H1 (cell line): ENCODE measurements at regions not wholly inside any gene's neighbourhood (a gene's known extent, or its start where the extent isn't known, plus 50 kb on each side); places are given as distances from the start of the nearest gene placed in this dataset.

ENCODE experiments used
- CTCF ChIA-PET: fragments of 300-600 bp; sonication (Branson Sonifier 250); formaldehyde crosslinking; loops from one replicate; lab custom pipeline; 2021; ENCODE audit not compliant: partially characterized antibody; lab: Charles Lee
- POLR2A ChIA-PET: fragments of 300-600 bp; sonication (Branson Sonifier 250); formaldehyde crosslinking; loops from one replicate; lab custom pipeline; 2021; ENCODE audit warnings: inconsistent platforms; ENCODE audit not compliant: partially characterized antibody; lab: Charles Lee
- DNase-seq, 2 experiments: peaks; one replicate each; pipeline versions ENCODE4 v3.0.0 to v3.0.0-alpha.2; 2010 to 2022; ENCODE audit warnings: low spot score in 2 of 2, low read depth in 1 of 2, mixed read lengths in 1 of 2
- FAIRE-seq: peaks from 2 replicates; lab custom pipeline; 2011; peaks lifted over from hg19 to GRCh38; lab: Jason Lieb, UNC
- H2AFZ ChIP-seq: 2 replicates; pipeline ENCODE4 v1.8.1; 2012; ENCODE audit warnings: low read length, inconsistent platforms
- H2AK5ac ChIP-seq: 2 replicates; pipeline ENCODE4 v1.6.1; 2013; ENCODE audit warnings: low read depth, low read length
- H2BK120ac ChIP-seq: replicated peaks from 2 replicates; pipeline ENCODE3; 2013; ENCODE audit warnings: low read depth, low read length, inconsistent platforms
- H2BK12ac ChIP-seq: 2 replicates; pipeline ENCODE4 v1.6.1; 2013; ENCODE audit warnings: low read depth, low read length
- H2BK15ac ChIP-seq: 2 replicates; pipeline ENCODE4 v1.6.1; 2013; ENCODE audit warnings: low read length
- H2BK20ac ChIP-seq: 2 replicates; pipeline ENCODE4 v1.6.1; 2013; ENCODE audit warnings: low read length
- H2BK5ac ChIP-seq: 2 replicates; pipeline ENCODE4 v1.6.1; 2013; ENCODE audit warnings: low read depth, low read length
- H3K14ac ChIP-seq: 2 replicates; pipeline ENCODE4 v1.6.1; 2013; ENCODE audit warnings: inconsistent platforms; ENCODE audit not compliant: insufficient read length
- H3K18ac ChIP-seq: 2 replicates; pipeline ENCODE4 v1.6.1; 2013; ENCODE audit warnings: low read length; ENCODE audit errors: extremely low read depth
- H3K23ac ChIP-seq: 2 replicates; pipeline ENCODE4 v1.6.1; 2013; ENCODE audit warnings: inconsistent platforms; ENCODE audit not compliant: insufficient read length
- H3K23me2 ChIP-seq: 2 replicates; pipeline ENCODE4 v1.6.1; 2013; ENCODE audit warnings: low read depth, low read length
- H3K27ac ChIP-seq: 2 replicates; pipeline ENCODE4 v1.6.1; 2011; ENCODE audit warnings: low read depth, low read length, inconsistent platforms
- H3K27me3 ChIP-seq, 4 experiments: replicated peaks in 1 of 4; 1 replicate in 1 of 4; 2 replicates in 3 of 4; pipeline versions ENCODE4 v1.6.1 to v1.8.1; 2011 to 2013; ENCODE audit warnings: low read length in 3 of 4, mild to moderate bottlenecking in 3 of 4, inconsistent platforms in 2 of 4, mixed read lengths in 2 of 4, moderate library complexity in 1 of 4; ENCODE audit not compliant: control insufficient read depth in 3 of 4, insufficient read depth in 3 of 4; ENCODE audit errors: extremely low read depth in 1 of 4
- H3K36me3 ChIP-seq, 4 experiments: 2 replicates each; pipeline versions ENCODE4 v1.6.1 to v1.8.1; 2011 to 2013; ENCODE audit warnings: mild to moderate bottlenecking in 4 of 4, low read length in 3 of 4, moderate library complexity in 2 of 4, control low read depth in 1 of 4, inconsistent platforms in 1 of 4; ENCODE audit not compliant: insufficient read depth in 4 of 4, control insufficient read depth in 2 of 4
- H3K4ac ChIP-seq: replicated peaks from 2 replicates; pipeline ENCODE3; 2013; ENCODE audit warnings: low read length, low read depth, mixed read lengths, inconsistent platforms; ENCODE audit not compliant: insufficient read length
- H3K4me1 ChIP-seq, 4 experiments: replicated peaks in 1 of 4; 1 replicate in 1 of 4; 2 replicates in 3 of 4; pipeline versions ENCODE4 v1.6.1 to v1.8.1; 2011 to 2013; ENCODE audit warnings: low read length in 3 of 4, inconsistent platforms in 2 of 4, mixed read lengths in 1 of 4; ENCODE audit not compliant: insufficient read depth in 4 of 4, control insufficient read depth in 3 of 4
- H3K4me2 ChIP-seq, 2 experiments: 2 replicates each; pipeline versions ENCODE4 v1.6.1 to v1.8.1; 2011 to 2013; ENCODE audit warnings: low read depth in 2 of 2, low read length in 2 of 2, control low read depth in 1 of 2, inconsistent platforms in 1 of 2, mild to moderate bottlenecking in 1 of 2; ENCODE audit not compliant: insufficient read depth in 1 of 2
- H3K4me3 ChIP-seq, 4 experiments: fragments of 200-600, 300-600 bp in 1 of 4; sonication (generic), shearing (Covaris generic), sonication (Bioruptor Twin) in 1 of 4; 2 replicates each; pipeline versions ENCODE4 v1.5.1 to v1.8.1; 2011 to 2016; ENCODE audit warnings: low read length in 4 of 4, low read depth in 3 of 4, control low read depth in 2 of 4, inconsistent platforms in 2 of 4, mild to moderate bottlenecking in 2 of 4, mixed read lengths in 1 of 4, moderate library complexity in 1 of 4; ENCODE audit not compliant: insufficient read depth in 2 of 4; ENCODE audit errors: extremely low read depth in 1 of 4
- H3K56ac ChIP-seq: replicated peaks from 2 replicates; pipeline ENCODE3; 2013; ENCODE audit warnings: low read depth, mild to moderate bottlenecking, mixed read lengths, low read length, inconsistent platforms; ENCODE audit not compliant: insufficient read length
- H3K79me1 ChIP-seq: 2 replicates; pipeline ENCODE4 v1.6.1; 2013; ENCODE audit warnings: low read depth, low read length, control low read depth
- H3K79me2 ChIP-seq, 2 experiments: 2 replicates each; pipeline versions ENCODE4 v1.6.1 to v1.8.1; 2012 to 2013; ENCODE audit warnings: low read length in 2 of 2, mild to moderate bottlenecking in 2 of 2, inconsistent platforms in 1 of 2; ENCODE audit not compliant: insufficient read depth in 2 of 2, control insufficient read depth in 1 of 2
- H3K9ac ChIP-seq, 4 experiments: replicated peaks in 1 of 4; 1 replicate in 1 of 4; 2 replicates in 3 of 4; pipeline versions ENCODE4 v1.6.1 to v1.8.1; 2011 to 2013; ENCODE audit warnings: low read depth in 3 of 4, low read length in 3 of 4, control low read depth in 2 of 4, mild to moderate bottlenecking in 2 of 4, moderate library complexity in 2 of 4, inconsistent platforms in 1 of 4; ENCODE audit errors: extremely low read depth in 1 of 4
- H3K9me3 ChIP-seq, 2 experiments: 2 replicates each; pipeline versions ENCODE4 v1.6.1 to v1.8.1; 2012 to 2013; ENCODE audit warnings: mild to moderate bottlenecking in 2 of 2, moderate library complexity in 2 of 2, control low read depth in 1 of 2, inconsistent platforms in 1 of 2, low read depth in 1 of 2, low read length in 1 of 2, mixed read lengths in 1 of 2; ENCODE audit not compliant: insufficient read depth in 2 of 2
- H4K20me1 ChIP-seq, 2 experiments: replicated peaks in 1 of 2; 2 replicates each; pipeline versions ENCODE3 to v1.8.1; 2011 to 2013; ENCODE audit warnings: inconsistent platforms in 2 of 2, low read length in 2 of 2, mild to moderate bottlenecking in 1 of 2; ENCODE audit not compliant: insufficient read depth in 2 of 2, control insufficient read depth in 1 of 2
- H4K5ac ChIP-seq: 2 replicates; pipeline ENCODE4 v1.6.1; 2013; ENCODE audit warnings: low read length, low read depth, mixed read lengths, inconsistent platforms; ENCODE audit not compliant: insufficient read length
- H4K8ac ChIP-seq: 2 replicates; pipeline ENCODE4 v1.8.0; 2013; ENCODE audit warnings: mild to moderate bottlenecking, moderate library complexity, low read length, inconsistent platforms; ENCODE audit not compliant: insufficient read depth; ENCODE audit errors: extremely low read depth
- H4K91ac ChIP-seq: replicated peaks from 2 replicates; pipeline ENCODE3; 2013; ENCODE audit warnings: low read length, mixed read lengths, inconsistent platforms; ENCODE audit not compliant: insufficient read length
- GABPA ChIP-seq: IDR thresholded peaks from 2 replicates; pipeline ENCODE4 v1.6.1; 2011; ENCODE audit warnings: mild to moderate bottlenecking, low read length, moderate library complexity, borderline replicate concordance; ENCODE audit not compliant: insufficient read depth
- GTF2F1 ChIP-seq: IDR thresholded peaks from 2 replicates; pipeline ENCODE4 v1.6.1; 2012; ENCODE audit warnings: low read depth, low read length, improper control_type of control experiment, borderline replicate concordance
- HDAC6 ChIP-seq: IDR thresholded peaks from one replicate; pipeline ENCODE4 v1.7.1; 2012; ENCODE audit warnings: low read depth, mild to moderate bottlenecking, inconsistent platforms, low read length, moderate library complexity
- NRF1 ChIP-seq: IDR thresholded peaks from 2 replicates; pipeline ENCODE4 v1.6.1; 2011; ENCODE audit warnings: mild to moderate bottlenecking, low read depth, low read length, improper control_type of control experiment
- RAD21 ChIP-seq, 2 experiments: IDR thresholded peaks in 1 of 2; conservative IDR thresholded peaks in 1 of 2; 2 replicates each; pipeline ENCODE4 v1.6.1; 2011; ENCODE audit warnings: low read depth in 2 of 2, low read length in 2 of 2, improper control_type of control experiment in 1 of 2, inconsistent platforms in 1 of 2, mild to moderate bottlenecking in 1 of 2, moderate library complexity in 1 of 2
- RFX5 ChIP-seq: IDR thresholded peaks from 2 replicates; pipeline ENCODE4 v1.6.1; 2011; ENCODE audit warnings: low read depth, low read length, improper control_type of control experiment, borderline replicate concordance
- RXRA ChIP-seq: IDR thresholded peaks from 2 replicates; pipeline ENCODE4 v1.6.1; 2011; ENCODE audit warnings: low read depth, mild to moderate bottlenecking, low read length, moderate library complexity; ENCODE audit not compliant: insufficient read depth
- SP1 ChIP-seq: IDR thresholded peaks from 2 replicates; pipeline ENCODE4 v1.6.1; 2011; ENCODE audit warnings: low read depth, low read length
- SP2 ChIP-seq: IDR thresholded peaks from 2 replicates; pipeline ENCODE4 v1.6.1; 2012; ENCODE audit warnings: mild to moderate bottlenecking, low read length, inconsistent platforms
- YY1 ChIP-seq: IDR thresholded peaks from 2 replicates; pipeline ENCODE4 v1.6.1; 2011; ENCODE audit warnings: low read depth, mild to moderate bottlenecking, low read length
- WGBS, 2 experiments: shearing (Covaris generic) in 1 of 2; methylation state at CpG; one replicate each; pipeline versions ENCODE4 v1.1.6 to v1.1.7; 2013 to 2015; ENCODE audit warnings: low lambda C conversion rate in 2 of 2, mixed read lengths in 2 of 2, inconsistent platforms in 1 of 2, low coverage in 1 of 2, missing lambda C conversion rate in 1 of 2; ENCODE audit not compliant: insufficient replicate concordance in 2 of 2, insufficient coverage in 1 of 2, insufficient read length in 1 of 2; ENCODE audit errors: extremely low coverage in 1 of 2, missing lambda C conversion rate in 1 of 2; 5-methylcytosine and 5-hydroxymethylcytosine counted together
- TF ChIP-seq, protein P1 (sequence below): IDR thresholded peaks from 2 replicates; pipeline ENCODE4 v1.6.1; 2012; ENCODE audit warnings: inconsistent platforms
- TF ChIP-seq, protein P2 (sequence below), 3 experiments: IDR thresholded peaks; 1 replicate in 2 of 3; 2 replicates in 1 of 3; pipeline versions ENCODE4 v1.5.1 to v1.6.1; 2011; ENCODE audit warnings: low read length in 3 of 3, mild to moderate bottlenecking in 3 of 3, inconsistent platforms in 2 of 3, low read depth in 1 of 3, moderate library complexity in 1 of 3; ENCODE audit not compliant: insufficient read depth in 1 of 3; ENCODE audit errors: control extremely low read depth in 1 of 3

DNA sequence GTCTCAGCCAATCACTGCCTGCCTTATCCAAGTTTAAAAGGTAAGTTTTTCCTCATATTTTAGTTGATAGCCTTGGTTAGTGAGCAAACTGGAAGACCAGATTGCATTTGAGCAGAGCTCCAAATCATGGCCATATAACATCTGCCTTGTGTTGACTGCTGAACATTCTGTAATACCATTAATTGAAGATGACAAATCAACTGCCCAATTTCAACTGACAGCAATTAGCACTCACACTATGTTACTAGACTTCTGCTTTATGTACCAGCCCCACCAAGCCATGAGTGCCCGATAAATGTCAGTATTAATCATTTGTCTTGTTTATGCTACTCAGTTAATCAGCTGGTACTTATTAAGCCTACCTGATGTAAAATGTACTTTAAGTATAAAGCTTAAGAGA is 83.1 kb downstream of the CGGBP1 start:
- no peak overlapping the region for H2AK5ac ChIP-seq
- no peak overlapping the region for H2BK12ac ChIP-seq
- no peaks in the 10 kb centered on the region for H3K79me1 ChIP-seq
- H2BK120ac ChIP-seq: no peak overlapping the region
- no peaks in the 10 kb centered on the region for H4K20me1 ChIP-seq
- H3K56ac ChIP-seq: no peak overlapping the region
- no peak overlapping the region for H4K5ac ChIP-seq
- no peak overlapping the region for H3K27ac ChIP-seq
- no peak overlapping the region for H3K18ac ChIP-seq
- no peak overlapping the region for H2BK20ac ChIP-seq
- H4K91ac ChIP-seq: no peak overlapping the region
- H3K4me1 ChIP-seq: peaks cover 0 to 3% (median 0%) of the 10 kb centered on the region in 4 experiments; a peak in 1 of 7 replicates
- no peak overlapping the region for H3K23ac ChIP-seq
- H3K27me3 ChIP-seq: no peaks in the 10 kb centered on the region
- no peak overlapping the region for H2BK15ac ChIP-seq
- H2AFZ ChIP-seq: no peak overlapping the region
- H3K9me3 ChIP-seq: peaks cover 13 to 17% of the 10 kb centered on the region in 2 experiments
- no peaks in the 10 kb centered on the region for H3K79me2 ChIP-seq
- H3K4ac ChIP-seq: no peak overlapping the region
- no peak overlapping the region for H2BK5ac ChIP-seq
- H3K4me3 ChIP-seq: no peak overlapping the region
- DNase-seq (no peak), FAIRE-seq (no peak)
- no peak overlapping the region for H4K8ac ChIP-seq
- no peak overlapping the region for H3K14ac ChIP-seq
- POLR2A ChIA-PET: no interaction called here
- CTCF ChIA-PET: no interaction called here
- H3K36me3 ChIP-seq: no peaks in the 10 kb centered on the region
- H3K9ac ChIP-seq: no peak overlapping the region
- WGBS, 2 experiments: 88% methylated on average over 1 of the region's 1 CpG; no CpG with 5 or more reads in 1 of the 2 experiments
- H3K23me2 ChIP-seq: no peaks in the 10 kb centered on the region
- H3K4me2 ChIP-seq: no peak overlapping the region
- TF ChIP-seq HDAC6: no peak
- TF ChIP-seq GABPA: no peak
- no peak for TF ChIP-seq RXRA
- no peak for TF ChIP-seq SP2
- no peak for TF ChIP-seq GTF2F1
- TF ChIP-seq, protein P1, sequence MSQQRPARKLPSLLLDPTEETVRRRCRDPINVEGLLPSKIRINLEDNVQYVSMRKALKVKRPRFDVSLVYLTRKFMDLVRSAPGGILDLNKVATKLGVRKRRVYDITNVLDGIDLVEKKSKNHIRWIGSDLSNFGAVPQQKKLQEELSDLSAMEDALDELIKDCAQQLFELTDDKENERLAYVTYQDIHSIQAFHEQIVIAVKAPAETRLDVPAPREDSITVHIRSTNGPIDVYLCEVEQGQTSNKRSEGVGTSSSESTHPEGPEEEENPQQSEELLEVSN: no peak
- no peak for TF ChIP-seq YY1
- TF ChIP-seq NRF1: no peak
- TF ChIP-seq RAD21 (IDR thresholded peaks at IDR 0.05 in 1 of 2, conservative IDR thresholded peaks at IDR 0.05 in 1 of 2; ENCODE audit: low read depth in 2 of 2, low read length in 2 of 2): no peak
- TF ChIP-seq RFX5: no peak
- TF ChIP-seq, protein P2, sequence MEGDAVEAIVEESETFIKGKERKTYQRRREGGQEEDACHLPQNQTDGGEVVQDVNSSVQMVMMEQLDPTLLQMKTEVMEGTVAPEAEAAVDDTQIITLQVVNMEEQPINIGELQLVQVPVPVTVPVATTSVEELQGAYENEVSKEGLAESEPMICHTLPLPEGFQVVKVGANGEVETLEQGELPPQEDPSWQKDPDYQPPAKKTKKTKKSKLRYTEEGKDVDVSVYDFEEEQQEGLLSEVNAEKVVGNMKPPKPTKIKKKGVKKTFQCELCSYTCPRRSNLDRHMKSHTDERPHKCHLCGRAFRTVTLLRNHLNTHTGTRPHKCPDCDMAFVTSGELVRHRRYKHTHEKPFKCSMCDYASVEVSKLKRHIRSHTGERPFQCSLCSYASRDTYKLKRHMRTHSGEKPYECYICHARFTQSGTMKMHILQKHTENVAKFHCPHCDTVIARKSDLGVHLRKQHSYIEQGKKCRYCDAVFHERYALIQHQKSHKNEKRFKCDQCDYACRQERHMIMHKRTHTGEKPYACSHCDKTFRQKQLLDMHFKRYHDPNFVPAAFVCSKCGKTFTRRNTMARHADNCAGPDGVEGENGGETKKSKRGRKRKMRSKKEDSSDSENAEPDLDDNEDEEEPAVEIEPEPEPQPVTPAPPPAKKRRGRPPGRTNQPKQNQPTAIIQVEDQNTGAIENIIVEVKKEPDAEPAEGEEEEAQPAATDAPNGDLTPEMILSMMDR (IDR thresholded peaks at IDR 0.05; ENCODE audit: control extremely low read depth in 1 of 3, insufficient read depth in 1 of 3, low read depth in 1 of 3, low read length in 3 of 3): no peak
- TF ChIP-seq SP1: no peak
